Kidney epithelial cell (primary cell): ENCODE measurements at regions not wholly inside any gene's neighbourhood (a gene's known extent, or its start where the extent isn't known, plus 50 kb on each side); places are given as distances from the start of the nearest gene placed in this dataset.

Experiments used
- DNase-seq: peaks from one replicate; pipeline ENCODE4 v3.0.0-alpha.2; 2010; ENCODE audit warnings: low read depth
- H3K27me3 ChIP-seq: 2 replicates; pipeline ENCODE4 v1.6.0; 2011; ENCODE audit warnings: low read length; ENCODE audit not compliant: control insufficient read depth, insufficient read depth
- H3K36me3 ChIP-seq: 2 replicates; pipeline ENCODE4 v1.5.1; 2011; ENCODE audit warnings: low read length; ENCODE audit not compliant: control insufficient read depth, insufficient read depth
- H3K4me3 ChIP-seq: 2 replicates; pipeline ENCODE4 v1.5.1; 2011; ENCODE audit warnings: low read depth, mild to moderate bottlenecking, control low read depth, low read length
- CTCF ChIP-seq: IDR thresholded peaks from 2 replicates; pipeline ENCODE4 v1.5.1; 2011; ENCODE audit warnings: mild to moderate bottlenecking, moderate library complexity, low read length, control low read depth, inconsistent platforms; ENCODE audit not compliant: insufficient read depth, poor library complexity, severe bottlenecking

- no peak for DNase-seq
- Histone ChIP-seq H3K27me3 (no peaks in the 10 kb centered on the region), H3K4me3 (no peak overlapping the region), H3K36me3 (no peaks in the 10 kb centered on the region)
- TF ChIP-seq CTCF = no peak
Measured at GRCh38 chr1:203573730-203574129, 52.9 kb upstream of the ATP2B4 start.
